ENCODE measurements at regions not wholly inside any gene's neighbourhood (a gene's known extent, or its start where the extent isn't known, plus 50 kb on each side); places are given as distances from the start of the nearest gene placed in this dataset.
"Not testable (repeated sequence)": the region's sequence is repeated elsewhere in the genome, so short reads cannot be mapped to it uniquely, and the experiment has no call there.

DNA sequence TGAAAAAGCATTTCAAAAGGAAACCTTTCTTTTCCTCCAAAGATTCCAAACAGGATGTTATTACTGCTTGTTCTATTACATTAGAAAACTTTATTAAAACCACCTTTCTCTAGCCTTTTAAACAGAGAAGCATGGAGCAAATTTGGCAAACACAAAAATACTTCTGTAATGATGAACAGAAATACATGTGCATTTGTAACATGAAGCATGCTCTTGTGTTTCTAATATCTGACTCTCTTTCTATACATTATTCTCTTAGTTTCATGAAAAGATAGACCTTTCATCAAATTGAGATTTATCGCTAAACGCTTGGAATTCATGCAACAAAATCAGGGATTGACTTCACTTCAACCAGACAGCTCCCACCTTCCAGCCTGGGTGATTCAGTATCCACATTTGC lies 152.8 kb upstream of the IRS2 start:
- no peaks in the 10 kb centered on the region for H3K4me1 Mint-ChIP-seq (ENCODE audit: unreplicated experiment)
- H3K27me3 Mint-ChIP-seq (ENCODE audit: unreplicated experiment) = no peaks in the 10 kb centered on the region
- peaks cover 4% of the 10 kb centered on the region for H3K9me3 Mint-ChIP-seq (ENCODE audit: unreplicated experiment)
- TF ChIP-seq, protein P1, sequence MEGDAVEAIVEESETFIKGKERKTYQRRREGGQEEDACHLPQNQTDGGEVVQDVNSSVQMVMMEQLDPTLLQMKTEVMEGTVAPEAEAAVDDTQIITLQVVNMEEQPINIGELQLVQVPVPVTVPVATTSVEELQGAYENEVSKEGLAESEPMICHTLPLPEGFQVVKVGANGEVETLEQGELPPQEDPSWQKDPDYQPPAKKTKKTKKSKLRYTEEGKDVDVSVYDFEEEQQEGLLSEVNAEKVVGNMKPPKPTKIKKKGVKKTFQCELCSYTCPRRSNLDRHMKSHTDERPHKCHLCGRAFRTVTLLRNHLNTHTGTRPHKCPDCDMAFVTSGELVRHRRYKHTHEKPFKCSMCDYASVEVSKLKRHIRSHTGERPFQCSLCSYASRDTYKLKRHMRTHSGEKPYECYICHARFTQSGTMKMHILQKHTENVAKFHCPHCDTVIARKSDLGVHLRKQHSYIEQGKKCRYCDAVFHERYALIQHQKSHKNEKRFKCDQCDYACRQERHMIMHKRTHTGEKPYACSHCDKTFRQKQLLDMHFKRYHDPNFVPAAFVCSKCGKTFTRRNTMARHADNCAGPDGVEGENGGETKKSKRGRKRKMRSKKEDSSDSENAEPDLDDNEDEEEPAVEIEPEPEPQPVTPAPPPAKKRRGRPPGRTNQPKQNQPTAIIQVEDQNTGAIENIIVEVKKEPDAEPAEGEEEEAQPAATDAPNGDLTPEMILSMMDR (IDR thresholded peaks at IDR 0.05; ENCODE audit: unreplicated experiment) = no peak
- H3K36me3 Mint-ChIP-seq (ENCODE audit: low read depth, unreplicated experiment) = no peaks in the 10 kb centered on the region
- H3K27ac Mint-ChIP-seq (ENCODE audit: unreplicated experiment) = no peak overlapping the region
- H3K4me3 Mint-ChIP-seq (ENCODE audit: unreplicated experiment) = no peak overlapping the region
- DNase-seq (ENCODE audit: low spot score) = no peak

- TF ChIP-seq, protein P1 (IDR thresholded peaks at IDR 0.05; ENCODE audit: unreplicated experiment) = no peak
- Mint-ChIP-seq H3K4me3 (ENCODE audit: unreplicated experiment) (no peak overlapping the region), H3K36me3 (ENCODE audit: low read depth, unreplicated experiment) (no peaks in the 10 kb centered on the region), H3K9me3 (ENCODE audit: unreplicated experiment) (peaks cover 4% of the 10 kb centered on the region), H3K27me3 (ENCODE audit: unreplicated experiment) (no peaks in the 10 kb centered on the region), H3K27ac (ENCODE audit: unreplicated experiment) (no peak overlapping the region), H3K4me1 (ENCODE audit: unreplicated experiment) (no peaks in the 10 kb centered on the region)
- DNase-seq (ENCODE audit: low spot score) = no peak
Observed at GRCh38 chr13:109938255-109938936, 152.0 kb upstream of the IRS2 start.

DNA sequence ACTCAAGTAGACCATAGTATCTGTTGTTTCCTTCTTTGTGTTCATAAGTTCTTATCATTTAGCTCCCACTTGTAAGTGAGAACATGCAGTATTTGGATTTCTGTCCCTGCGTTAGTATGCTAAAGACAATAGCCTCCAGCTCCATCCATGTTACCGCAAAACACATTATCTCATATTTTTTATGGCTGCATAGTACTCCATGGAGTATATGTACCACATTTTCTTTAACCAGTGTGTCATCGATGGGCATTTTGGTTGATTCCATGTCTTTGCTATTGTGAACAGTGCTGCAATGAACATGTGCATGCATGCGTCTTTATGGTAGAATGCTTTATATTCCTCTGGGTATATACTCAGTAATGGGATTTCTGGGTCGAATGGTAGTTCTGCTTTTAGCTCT lies 148.1 kb upstream of the IRS2 start:
- H3K27me3 Mint-ChIP-seq (ENCODE audit: unreplicated experiment); H3K27ac Mint-ChIP-seq (ENCODE audit: unreplicated experiment); H3K9me3 Mint-ChIP-seq (ENCODE audit: unreplicated experiment); H3K36me3 Mint-ChIP-seq (ENCODE audit: low read depth, unreplicated experiment); H3K4me3 Mint-ChIP-seq (ENCODE audit: unreplicated experiment); H3K4me1 Mint-ChIP-seq (ENCODE audit: unreplicated experiment); DNase-seq (ENCODE audit: low spot score): not testable (repeated sequence)

- no peak overlapping the region for H3K4me3 Mint-ChIP-seq (ENCODE audit: unreplicated experiment)
- H3K27ac Mint-ChIP-seq (ENCODE audit: unreplicated experiment) = no peak overlapping the region
- H3K27me3 Mint-ChIP-seq (ENCODE audit: unreplicated experiment) = no peaks in the 10 kb centered on the region
- DNase-seq (ENCODE audit: low spot score) = no peak
- TF ChIP-seq, protein P1 (IDR thresholded peaks at IDR 0.05; ENCODE audit: unreplicated experiment) = no peak
- H3K36me3 Mint-ChIP-seq (ENCODE audit: low read depth, unreplicated experiment) = no peaks in the 10 kb centered on the region
- no peaks in the 10 kb centered on the region for H3K4me1 Mint-ChIP-seq (ENCODE audit: unreplicated experiment)
- H3K9me3 Mint-ChIP-seq (ENCODE audit: unreplicated experiment) = no peaks in the 10 kb centered on the region
Observed at GRCh38 chr13:109933476-109933875, 147.1 kb upstream of the IRS2 start.

GRCh38 chr13:109924376-109924775 lies 138.0 kb upstream of the IRS2 start:
- Mint-ChIP-seq H3K4me1 (ENCODE audit: unreplicated experiment) (peaks cover 5% of the 10 kb centered on the region), H3K36me3 (ENCODE audit: low read depth, unreplicated experiment) (no peaks in the 10 kb centered on the region), H3K27me3 (ENCODE audit: unreplicated experiment) (no peaks in the 10 kb centered on the region), H3K4me3 (ENCODE audit: unreplicated experiment) (no peak overlapping the region), H3K9me3 (ENCODE audit: unreplicated experiment) (no peaks in the 10 kb centered on the region), H3K27ac (ENCODE audit: unreplicated experiment) (no peak overlapping the region)
- DNase-seq (ENCODE audit: low spot score) = no peak
- TF ChIP-seq, protein P1 (IDR thresholded peaks at IDR 0.05; ENCODE audit: unreplicated experiment) = no peak

Data from endothelial cell (in vitro differentiated cells).